GM21576 (cell line): ENCODE measurements at regions not wholly inside any gene's neighbourhood (a gene's known extent, or its start where the extent isn't known, plus 50 kb on each side); places are given as distances from the start of the nearest gene placed in this dataset.
"Not testable (repeated sequence)": the region's sequence is repeated elsewhere in the genome, so short reads cannot be mapped to it uniquely, and the experiment has no call there.

Experiments
- ATAC-seq: cut with Tn5 transposase; IDR thresholded peaks from one replicate; pipeline ENCODE4 v1.9.1; 2021; ENCODE audit warnings: mild to moderate bottlenecking, moderate library complexity; ENCODE audit not compliant: unreplicated experiment

GRCh38 chr4:26171501-26171900 is 149.3 kb upstream of the RBPJ start:
- no peak for ATAC-seq

GRCh38 chr4:26171941-26172340 is 148.9 kb upstream of the RBPJ start:
- ATAC-seq: no peak

- ATAC-seq: no peak
These were observed 147.2 kb upstream of the RBPJ start for GRCh38 chr4:26173619-26174018.

GRCh38 chr4:26174027-26174426 is 146.8 kb upstream of the RBPJ start:
- ATAC-seq: no peak

GRCh38 chr4:26175006-26175786 is 145.6 kb upstream of the RBPJ start:
- ATAC-seq: peak; percentile 37

- ATAC-seq: no peak
These were observed 144.8 kb upstream of the RBPJ start for GRCh38 chr4:26175905-26176470.

GRCh38 chr4:26176598-26177149 is 144.1 kb upstream of the RBPJ start:
- ATAC-seq: no peak

GRCh38 chr4:26178854-26179253 is 142.0 kb upstream of the RBPJ start:
- peak; percentile 20 for ATAC-seq

GRCh38 chr4:26179316-26179760 is 141.5 kb upstream of the RBPJ start:
- peak; percentile 58 for ATAC-seq

GRCh38 chr4:26181616-26182015 is 139.2 kb upstream of the RBPJ start:
- no peak for ATAC-seq

- ATAC-seq: no peak
These were observed 137.8 kb upstream of the RBPJ start for GRCh38 chr4:26183017-26183416.

GRCh38 chr4:26185436-26185835 is 135.4 kb upstream of the RBPJ start:
- no peak for ATAC-seq

GRCh38 chr4:26191353-26191752 is 129.5 kb upstream of the RBPJ start:
- ATAC-seq: no peak

GRCh38 chr4:26192899-26193869 is 127.6 kb upstream of the RBPJ start:
- no peak for ATAC-seq

GRCh38 chr4:26194764-26195163 is 126.0 kb upstream of the RBPJ start:
- peak; percentile 36 for ATAC-seq

GRCh38 chr4:26196567-26196966 is 124.2 kb upstream of the RBPJ start:
- ATAC-seq: no peak

- peak; percentile 84 for ATAC-seq
These were observed 123.6 kb upstream of the RBPJ start for GRCh38 chr4:26197018-26197779.

- not testable (repeated sequence) for ATAC-seq
These were observed 121.9 kb upstream of the RBPJ start for GRCh38 chr4:26198931-26199330.

GRCh38 chr4:26199596-26199995 is 121.2 kb upstream of the RBPJ start:
- no peak for ATAC-seq

GRCh38 chr4:26201120-26201519 is 119.7 kb upstream of the RBPJ start:
- ATAC-seq: no peak
